ENCODE measurements at regions not wholly inside any gene's neighbourhood (a gene's known extent, or its start where the extent isn't known, plus 50 kb on each side); places are given as distances from the start of the nearest gene placed in this dataset.

- TF ChIP-seq CTCF (optimal IDR thresholded peaks at IDR 0.05 in 1 of 3, IDR thresholded peaks at IDR 0.05 in 1 of 3, conservative IDR thresholded peaks at IDR 0.05 in 1 of 3; ENCODE audit: extremely low read depth in 1 of 3, insufficient read depth in 2 of 3, low read length in 3 of 3): no peak
- no peak for TF ChIP-seq EZH2 (IDR thresholded peaks at IDR 0.05; ENCODE audit: low read length)
These were observed 369.1 kb downstream of the FGF9 start for GRCh38 chr13:22039961-22040360.

Data from keratinocyte (primary cell).